Chondrocyte (in vitro differentiated cells): ENCODE measurements at regions not wholly inside any gene's neighbourhood (a gene's known extent, or its start where the extent isn't known, plus 50 kb on each side); places are given as distances from the start of the nearest gene placed in this dataset.
A peak's percentile ranks its signal among the peaks of the same experiment; 100 is the strongest.

Experiments
- DNase-seq: peaks from one replicate; pipeline ENCODE4 v3.0.0; 2021; ENCODE audit warnings: mixed read lengths, low spot score
- H3K27ac Mint-ChIP-seq: one replicate; pipeline ENCODE4 v1.8.0; 2021; ENCODE audit warnings: mild to moderate bottlenecking, moderate library complexity, mixed read lengths; ENCODE audit not compliant: unreplicated experiment
- H3K27me3 Mint-ChIP-seq: 2 replicates; pipeline ENCODE4 v1.8.0; 2021; ENCODE audit warnings: low read depth, mixed read lengths
- H3K36me3 Mint-ChIP-seq: 2 replicates; pipeline ENCODE4 v1.8.0; 2021; ENCODE audit warnings: low read depth, mixed read lengths
- H3K4me1 Mint-ChIP-seq: 2 replicates; pipeline ENCODE4 v1.8.0; 2021; ENCODE audit warnings: low read depth, mild to moderate bottlenecking, mixed read lengths
- H3K4me3 Mint-ChIP-seq: one replicate; pipeline ENCODE4 v1.8.0; 2021; ENCODE audit warnings: mild to moderate bottlenecking, moderate library complexity, mixed read lengths; ENCODE audit not compliant: unreplicated experiment
- H3K9me3 Mint-ChIP-seq: 2 replicates; pipeline ENCODE4 v1.8.0; 2021; ENCODE audit warnings: low read depth, mixed read lengths
- CTCF ChIP-seq: fragments of 200-600 bp; sonication (generic); IDR thresholded peaks from 2 replicates; pipeline ENCODE4 v1.5.0; 2021; ENCODE audit warnings: antibody characterized with exemption, mild to moderate bottlenecking, moderate library complexity

- peaks cover 40% of the 10 kb centered on the region for H3K4me1 Mint-ChIP-seq
- no peaks in the 10 kb centered on the region for H3K36me3 Mint-ChIP-seq
- H3K9me3 Mint-ChIP-seq, result peaks cover 16% of the 10 kb centered on the region
- TF ChIP-seq CTCF, result no peak
- H3K27me3 Mint-ChIP-seq, result no peaks in the 10 kb centered on the region
- no peak overlapping the region for H3K4me3 Mint-ChIP-seq
- no peak for DNase-seq
- H3K27ac Mint-ChIP-seq, result no peak overlapping the region
Measured at GRCh38 chrX:13254870-13255269, 65.0 kb downstream of the ATXN3L start.

DNA sequence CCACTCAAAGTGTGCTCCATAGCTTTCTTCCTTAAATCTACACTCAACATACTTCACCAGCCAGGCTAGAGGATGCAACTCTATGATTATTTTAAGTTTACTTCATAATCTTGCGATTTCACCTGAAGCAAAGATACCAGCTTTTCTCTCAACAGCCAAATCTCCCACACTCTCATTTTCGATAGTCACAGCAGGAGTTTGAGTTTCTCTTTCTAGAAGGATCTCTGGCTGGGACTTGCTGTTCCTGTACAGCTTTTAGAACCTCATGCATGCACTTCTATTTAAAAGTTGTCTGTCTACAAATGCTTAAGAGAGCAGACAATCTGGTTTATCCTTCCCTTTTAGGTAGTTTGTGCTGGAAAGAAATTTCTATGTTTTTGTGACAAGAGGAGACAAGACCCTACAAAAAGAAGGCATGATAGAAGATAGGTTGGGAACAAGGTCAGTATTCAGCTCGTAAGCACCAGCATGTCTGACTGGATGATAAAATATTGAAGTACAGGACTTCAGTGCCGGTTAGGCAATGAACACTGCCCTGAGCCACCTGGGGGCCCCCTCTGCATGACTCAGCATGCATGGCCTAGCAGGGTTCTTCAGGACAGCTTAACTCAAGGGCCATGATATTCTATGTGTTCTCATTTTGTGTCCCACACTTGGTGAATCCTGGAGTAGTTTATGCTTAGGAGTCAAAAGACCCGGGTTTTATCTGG, 65.6 kb downstream of the ATXN3L start:
- Mint-ChIP-seq H3K9me3 (peaks cover 16% of the 10 kb centered on the region), H3K27me3 (no peaks in the 10 kb centered on the region), H3K4me1 (peaks cover 44% of the 10 kb centered on the region), H3K4me3 (no peak overlapping the region), H3K27ac (no peak overlapping the region), H3K36me3 (no peaks in the 10 kb centered on the region)
- TF ChIP-seq CTCF, result peak; percentile 20
- no peak for DNase-seq

DNA sequence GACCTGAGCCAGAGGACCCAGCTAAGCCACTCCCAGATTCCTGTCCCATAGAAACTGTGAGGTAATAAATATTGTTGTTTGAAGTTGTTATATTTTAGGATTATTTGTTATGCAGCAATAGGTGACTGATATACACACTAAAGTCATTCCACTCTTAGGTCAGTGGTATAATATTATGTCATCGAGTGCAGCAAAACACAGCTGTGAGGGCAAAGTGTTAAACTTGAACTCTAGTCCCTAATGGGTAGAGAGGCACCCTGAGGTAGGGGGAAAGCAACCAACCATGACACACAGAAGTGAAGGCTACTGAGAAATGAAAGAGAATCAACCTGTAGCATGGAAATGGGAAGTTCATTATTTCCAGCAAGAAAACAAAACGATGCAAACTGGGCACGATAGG, 66.6 kb downstream of the ATXN3L start:
- no peak overlapping the region for H3K27ac Mint-ChIP-seq
- no peak for TF ChIP-seq CTCF
- H3K27me3 Mint-ChIP-seq, result no peaks in the 10 kb centered on the region
- no peak for DNase-seq
- H3K9me3 Mint-ChIP-seq, result peaks cover 16% of the 10 kb centered on the region
- H3K36me3 Mint-ChIP-seq, result no peaks in the 10 kb centered on the region
- H3K4me3 Mint-ChIP-seq, result no peak overlapping the region
- peaks cover 50% of the 10 kb centered on the region for H3K4me1 Mint-ChIP-seq

GRCh38 chrX:13252726-13253125, 67.1 kb downstream of the ATXN3L start:
- TF ChIP-seq CTCF, result no peak
- no peak for DNase-seq
- H3K27me3 Mint-ChIP-seq, result no peaks in the 10 kb centered on the region
- H3K4me1 Mint-ChIP-seq, result peaks cover 50% of the 10 kb centered on the region
- H3K36me3 Mint-ChIP-seq, result no peaks in the 10 kb centered on the region
- no peak overlapping the region for H3K27ac Mint-ChIP-seq
- no peak overlapping the region for H3K4me3 Mint-ChIP-seq
- peaks cover 16% of the 10 kb centered on the region for H3K9me3 Mint-ChIP-seq

DNA sequence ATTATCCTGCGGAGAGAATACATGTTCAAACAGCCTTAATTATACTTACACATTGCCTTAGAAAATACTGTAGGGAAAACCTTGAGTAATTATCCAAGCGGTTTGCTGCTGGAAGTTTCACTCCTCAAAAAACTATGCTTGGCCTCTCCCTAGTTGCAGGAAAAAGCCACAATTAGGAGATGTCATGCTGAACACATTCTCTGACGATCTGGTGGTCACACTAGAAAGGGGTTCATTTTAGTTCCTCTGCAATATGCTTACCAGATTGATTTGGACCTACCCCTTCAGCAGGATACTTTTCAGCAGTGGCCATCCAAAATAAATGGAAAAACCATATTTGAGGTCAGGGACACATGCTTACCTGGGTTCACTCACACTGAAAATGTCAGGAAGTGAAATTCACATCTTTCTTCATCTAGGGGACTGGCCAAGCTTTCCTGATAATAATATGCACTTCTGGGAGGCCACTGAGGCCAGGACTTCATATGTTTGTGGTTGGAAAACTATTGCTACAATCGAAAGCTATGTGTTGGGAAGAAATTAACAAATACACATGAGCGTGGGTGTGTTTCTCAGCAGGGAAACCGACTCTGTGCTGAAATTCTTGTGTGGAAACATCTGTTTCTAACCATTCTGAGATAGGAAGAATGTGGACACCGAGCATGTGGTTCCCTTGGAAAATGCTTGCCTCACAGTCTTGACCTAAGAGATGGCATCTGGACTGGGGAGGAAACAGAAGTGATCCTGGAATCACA, 68.8 kb downstream of the ATXN3L start:
- peak overlapping the region; percentile 71 for H3K27ac Mint-ChIP-seq
- H3K36me3 Mint-ChIP-seq, result no peaks in the 10 kb centered on the region
- H3K27me3 Mint-ChIP-seq, result no peaks in the 10 kb centered on the region
- DNase-seq, result no peak
- H3K4me3 Mint-ChIP-seq, result no peak overlapping the region
- TF ChIP-seq CTCF, result no peak
- peaks cover 50% of the 10 kb centered on the region for H3K4me1 Mint-ChIP-seq
- H3K9me3 Mint-ChIP-seq, result peaks cover 13% of the 10 kb centered on the region
